HL-60/S4 treated with phorbol 12-myristate 13-acetate at 8.2 ng/mL for 4 days and 3 days (cell line): ENCODE measurements at regions not wholly inside any gene's neighbourhood (a gene's known extent, or its start where the extent isn't known, plus 50 kb on each side); places are given as distances from the start of the nearest gene placed in this dataset.

Source experiments
- in situ Hi-C: fragments of 300-500 bp; cut with MboI; formaldehyde crosslinking; loops from 2 replicates; pipeline ENCODE4 v1.15.0; 2022; ENCODE audit warnings: low sequenced_read_pairs

GRCh38 chr9:89891221-89891590 lies 286.4 kb downstream of the GADD45G start:
- in situ Hi-C loops = no loop called here

- in situ Hi-C loops = no loop called here
Measured at GRCh38 chr9:89891591-89892304, 286.9 kb downstream of the GADD45G start.

GRCh38 chr9:89892920-89893319 lies 288.1 kb downstream of the GADD45G start:
- in situ Hi-C loops = no loop called here

GRCh38 chr9:89893886-89894285 lies 289.1 kb downstream of the GADD45G start:
- in situ Hi-C loops = no loop called here

GRCh38 chr9:89896806-89897340 lies 292.1 kb downstream of the GADD45G start:
- in situ Hi-C loops = no loop called here

- in situ Hi-C loops = no loop called here
Measured at GRCh38 chr9:89899573-89899972, 294.8 kb downstream of the GADD45G start.

GRCh38 chr9:89901920-89902319 lies 297.1 kb downstream of the GADD45G start:
- in situ Hi-C loops = no loop called here

GRCh38 chr9:89902450-89903140 lies 297.8 kb downstream of the GADD45G start:
- in situ Hi-C loops = no loop called here

GRCh38 chr9:89903141-89903475 lies 298.3 kb downstream of the GADD45G start:
- in situ Hi-C loops = no loop called here

- in situ Hi-C loops = no loop called here
Measured at GRCh38 chr9:89905606-89906338, 301.0 kb downstream of the GADD45G start.

GRCh38 chr9:89911721-89912604 lies 307.2 kb downstream of the GADD45G start:
- in situ Hi-C loops = no loop called here

- in situ Hi-C loops = no loop called here
Measured at GRCh38 chr9:89912605-89912953, 307.8 kb downstream of the GADD45G start.

GRCh38 chr9:89915187-89915586 lies 310.4 kb downstream of the GADD45G start:
- in situ Hi-C loops = no loop called here

GRCh38 chr9:89916001-89916597 lies 311.3 kb downstream of the GADD45G start:
- in situ Hi-C loops = no loop called here

- in situ Hi-C loops = no loop called here
Measured at GRCh38 chr9:89917861-89918260, 313.0 kb downstream of the GADD45G start.

GRCh38 chr9:89919171-89919681 lies 314.4 kb downstream of the GADD45G start:
- in situ Hi-C loops = no loop called here

- in situ Hi-C loops = no loop called here
Measured at GRCh38 chr9:89920131-89920530, 315.3 kb downstream of the GADD45G start.

GRCh38 chr9:89920951-89921350 lies 316.1 kb downstream of the GADD45G start:
- in situ Hi-C loops = no loop called here

- in situ Hi-C loops = no loop called here
Measured at GRCh38 chr9:89922099-89922498, 317.3 kb downstream of the GADD45G start.

- in situ Hi-C loops = no loop called here
Measured at GRCh38 chr9:89923174-89923573, 318.4 kb downstream of the GADD45G start.
